Neural cell (in vitro differentiated cells): ENCODE measurements at regions not wholly inside any gene's neighbourhood (a gene's known extent, or its start where the extent isn't known, plus 50 kb on each side); places are given as distances from the start of the nearest gene placed in this dataset.

Experiments used
- H2AFZ ChIP-seq: fragments of 200-600, 300-800 bp; sonication (generic), shearing (Covaris generic); 2 replicates; pipeline ENCODE4 v1.6.0; 2014; ENCODE audit warnings: low read depth, mild to moderate bottlenecking, antibody characterized with exemption, low read length, moderate library complexity
- H3F3A ChIP-seq: fragments of 200-600 bp; shearing (Covaris generic); 2 replicates; pipeline ENCODE4 v1.6.1; 2016; ENCODE audit warnings: mild to moderate bottlenecking, moderate library complexity, mixed read lengths, antibody characterized with exemption, low read length; ENCODE audit not compliant: insufficient read depth, poor library complexity, severe bottlenecking
- H3K27ac ChIP-seq: fragments of 200-600, 300-800 bp; sonication (generic), shearing (Covaris generic); 2 replicates; pipeline ENCODE4 v1.5.1; 2014; ENCODE audit warnings: mild to moderate bottlenecking, low read length, moderate library complexity
- H3K27me3 ChIP-seq: fragments of 300-800, 200-600 bp; sonication (generic), shearing (Covaris generic); 2 replicates; pipeline ENCODE4 v1.6.0; 2014; ENCODE audit warnings: mild to moderate bottlenecking, low read depth, low read length, moderate library complexity; ENCODE audit not compliant: insufficient read depth
- H3K36me3 ChIP-seq: fragments of 300-800, 200-600 bp; sonication (generic), shearing (Covaris generic); 2 replicates; pipeline ENCODE4 v1.5.1; 2014; ENCODE audit warnings: mild to moderate bottlenecking, antibody characterized with exemption, low read length, moderate library complexity; ENCODE audit not compliant: insufficient read depth
- H3K4me2 ChIP-seq: fragments of 300-800, 200-600 bp; sonication (generic), shearing (Covaris generic); 2 replicates; pipeline ENCODE4 v1.6.0; 2014; ENCODE audit warnings: mild to moderate bottlenecking, low read length
- H3K4me3 ChIP-seq: fragments of 300-800, 200-600 bp; sonication (generic), shearing (Covaris generic); 2 replicates; pipeline ENCODE4 v1.5.1; 2014; ENCODE audit warnings: mild to moderate bottlenecking, low read length, moderate library complexity
- H3K79me2 ChIP-seq: fragments of 200-600 bp; shearing (Covaris generic); replicated peaks from 2 replicates; pipeline ENCODE4 v1.6.0; 2014; ENCODE audit warnings: mild to moderate bottlenecking, low read length, moderate library complexity; ENCODE audit not compliant: insufficient read depth
- H3K9ac ChIP-seq: fragments of 300-800, 200-600 bp; sonication (generic), shearing (Covaris generic); 2 replicates; pipeline ENCODE4 v1.6.1; 2016; ENCODE audit warnings: mild to moderate bottlenecking, low read length, mixed read lengths
- H3K9me2 ChIP-seq: fragments of 200-600 bp; shearing (Covaris generic); 2 replicates; pipeline ENCODE4 v1.6.1; 2016; ENCODE audit warnings: mild to moderate bottlenecking, low read length, mixed read lengths; ENCODE audit not compliant: insufficient read depth
- H3K9me3 ChIP-seq: fragments of 200-600, 300-800 bp; sonication (generic), shearing (Covaris generic); 2 replicates; pipeline ENCODE4 v1.6.1; 2016; ENCODE audit warnings: mild to moderate bottlenecking, mixed run types, low read length, moderate library complexity, mixed read lengths
- H4K20me1 ChIP-seq: fragments of 200-600 bp; shearing (Covaris generic); 2 replicates; pipeline ENCODE4 v1.6.1; 2016; ENCODE audit warnings: mild to moderate bottlenecking, mixed run types; ENCODE audit not compliant: insufficient read depth
- EP300 ChIP-seq: fragments of 450-650 bp; conservative IDR thresholded peaks from 2 replicates; pipeline ENCODE4 v1.6.1; 2014; ENCODE audit warnings: antibody characterized with exemption, mild to moderate bottlenecking, moderate library complexity; ENCODE audit not compliant: poor library complexity, severe bottlenecking
- EZH2 ChIP-seq: fragments of 200-600, 300-800 bp; shearing (Covaris generic), sonication (generic); IDR thresholded peaks from 2 replicates; pipeline ENCODE4 v1.6.1; 2014; ENCODE audit warnings: antibody characterized with exemption, low read length, borderline replicate concordance, mild to moderate bottlenecking; ENCODE audit not compliant: insufficient read depth, poor library complexity, severe bottlenecking
- MXI1 ChIP-seq: fragments of 450-650 bp; conservative IDR thresholded peaks from 2 replicates; pipeline ENCODE4 v1.6.1; 2014; ENCODE audit warnings: antibody characterized with exemption, mild to moderate bottlenecking; ENCODE audit not compliant: poor library complexity, severe bottlenecking
- POLR2AphosphoS5 ChIP-seq: IDR thresholded peaks from 2 replicates; pipeline ENCODE4 v1.6.1; 2012
- RAD21 ChIP-seq: fragments of 450-650 bp; conservative IDR thresholded peaks from 2 replicates; pipeline ENCODE4 v1.6.1; 2014; ENCODE audit warnings: antibody characterized with exemption, mild to moderate bottlenecking, moderate library complexity
- SMC3 ChIP-seq: fragments of 450-650 bp; conservative IDR thresholded peaks from 2 replicates; pipeline ENCODE4 v1.6.1; 2014; ENCODE audit warnings: antibody characterized with exemption, mild to moderate bottlenecking, moderate library complexity; ENCODE audit not compliant: poor library complexity
- TAF1 ChIP-seq: IDR thresholded peaks from 2 replicates; pipeline ENCODE4 v1.6.1; 2012; ENCODE audit warnings: low read depth
- TF ChIP-seq, protein P1 (sequence below): fragments of 450-650 bp; IDR thresholded peaks from 2 replicates; pipeline ENCODE4 v1.5.1; 2014; ENCODE audit warnings: antibody characterized with exemption, mild to moderate bottlenecking, moderate library complexity; ENCODE audit not compliant: poor library complexity, severe bottlenecking
- TF ChIP-seq, protein P2 (sequence below): IDR thresholded peaks from 2 replicates; pipeline ENCODE4 v1.6.1; 2012; ENCODE audit warnings: borderline replicate concordance

DNA sequence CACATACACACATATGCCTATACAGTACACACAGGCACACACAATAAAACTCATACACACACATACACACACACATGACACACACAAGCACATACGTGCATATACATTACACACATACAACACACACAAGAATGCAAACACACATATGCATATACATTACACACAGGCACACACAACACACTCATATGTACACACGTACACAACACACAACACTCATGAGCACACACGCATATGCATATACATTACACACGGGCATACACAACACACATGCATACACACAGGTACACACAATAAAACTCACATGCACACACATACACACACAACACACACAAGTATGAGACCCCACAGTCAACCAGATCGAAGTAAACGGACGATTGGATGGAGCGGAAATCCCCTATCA, 238.2 kb downstream of the ERMARD start:
- no peaks in the 10 kb centered on the region for H4K20me1 ChIP-seq
- no peak overlapping the region for H2AFZ ChIP-seq
- no peak overlapping the region for H3K4me3 ChIP-seq
- H3K79me2 ChIP-seq: no peaks in the 10 kb centered on the region
- no peaks in the 10 kb centered on the region for H3F3A ChIP-seq
- H3K9ac ChIP-seq: no peak overlapping the region
- TF ChIP-seq, protein P1, sequence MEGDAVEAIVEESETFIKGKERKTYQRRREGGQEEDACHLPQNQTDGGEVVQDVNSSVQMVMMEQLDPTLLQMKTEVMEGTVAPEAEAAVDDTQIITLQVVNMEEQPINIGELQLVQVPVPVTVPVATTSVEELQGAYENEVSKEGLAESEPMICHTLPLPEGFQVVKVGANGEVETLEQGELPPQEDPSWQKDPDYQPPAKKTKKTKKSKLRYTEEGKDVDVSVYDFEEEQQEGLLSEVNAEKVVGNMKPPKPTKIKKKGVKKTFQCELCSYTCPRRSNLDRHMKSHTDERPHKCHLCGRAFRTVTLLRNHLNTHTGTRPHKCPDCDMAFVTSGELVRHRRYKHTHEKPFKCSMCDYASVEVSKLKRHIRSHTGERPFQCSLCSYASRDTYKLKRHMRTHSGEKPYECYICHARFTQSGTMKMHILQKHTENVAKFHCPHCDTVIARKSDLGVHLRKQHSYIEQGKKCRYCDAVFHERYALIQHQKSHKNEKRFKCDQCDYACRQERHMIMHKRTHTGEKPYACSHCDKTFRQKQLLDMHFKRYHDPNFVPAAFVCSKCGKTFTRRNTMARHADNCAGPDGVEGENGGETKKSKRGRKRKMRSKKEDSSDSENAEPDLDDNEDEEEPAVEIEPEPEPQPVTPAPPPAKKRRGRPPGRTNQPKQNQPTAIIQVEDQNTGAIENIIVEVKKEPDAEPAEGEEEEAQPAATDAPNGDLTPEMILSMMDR: no peak
- TF ChIP-seq TAF1: no peak
- TF ChIP-seq SMC3: no peak
- no peak for TF ChIP-seq RAD21
- TF ChIP-seq EZH2: no peak
- TF ChIP-seq MXI1: no peak
- TF ChIP-seq, protein P2, sequence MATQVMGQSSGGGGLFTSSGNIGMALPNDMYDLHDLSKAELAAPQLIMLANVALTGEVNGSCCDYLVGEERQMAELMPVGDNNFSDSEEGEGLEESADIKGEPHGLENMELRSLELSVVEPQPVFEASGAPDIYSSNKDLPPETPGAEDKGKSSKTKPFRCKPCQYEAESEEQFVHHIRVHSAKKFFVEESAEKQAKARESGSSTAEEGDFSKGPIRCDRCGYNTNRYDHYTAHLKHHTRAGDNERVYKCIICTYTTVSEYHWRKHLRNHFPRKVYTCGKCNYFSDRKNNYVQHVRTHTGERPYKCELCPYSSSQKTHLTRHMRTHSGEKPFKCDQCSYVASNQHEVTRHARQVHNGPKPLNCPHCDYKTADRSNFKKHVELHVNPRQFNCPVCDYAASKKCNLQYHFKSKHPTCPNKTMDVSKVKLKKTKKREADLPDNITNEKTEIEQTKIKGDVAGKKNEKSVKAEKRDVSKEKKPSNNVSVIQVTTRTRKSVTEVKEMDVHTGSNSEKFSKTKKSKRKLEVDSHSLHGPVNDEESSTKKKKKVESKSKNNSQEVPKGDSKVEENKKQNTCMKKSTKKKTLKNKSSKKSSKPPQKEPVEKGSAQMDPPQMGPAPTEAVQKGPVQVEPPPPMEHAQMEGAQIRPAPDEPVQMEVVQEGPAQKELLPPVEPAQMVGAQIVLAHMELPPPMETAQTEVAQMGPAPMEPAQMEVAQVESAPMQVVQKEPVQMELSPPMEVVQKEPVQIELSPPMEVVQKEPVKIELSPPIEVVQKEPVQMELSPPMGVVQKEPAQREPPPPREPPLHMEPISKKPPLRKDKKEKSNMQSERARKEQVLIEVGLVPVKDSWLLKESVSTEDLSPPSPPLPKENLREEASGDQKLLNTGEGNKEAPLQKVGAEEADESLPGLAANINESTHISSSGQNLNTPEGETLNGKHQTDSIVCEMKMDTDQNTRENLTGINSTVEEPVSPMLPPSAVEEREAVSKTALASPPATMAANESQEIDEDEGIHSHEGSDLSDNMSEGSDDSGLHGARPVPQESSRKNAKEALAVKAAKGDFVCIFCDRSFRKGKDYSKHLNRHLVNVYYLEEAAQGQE: no peak
- no peak for TF ChIP-seq POLR2AphosphoS5
- TF ChIP-seq EP300: no peak
- H3K27ac ChIP-seq: no peak overlapping the region
- no peaks in the 10 kb centered on the region for H3K27me3 ChIP-seq
- no peaks in the 10 kb centered on the region for H3K9me2 ChIP-seq
- no peaks in the 10 kb centered on the region for H3K36me3 ChIP-seq
- no peak overlapping the region for H3K4me2 ChIP-seq
- H3K9me3 ChIP-seq: no peaks in the 10 kb centered on the region

DNA sequence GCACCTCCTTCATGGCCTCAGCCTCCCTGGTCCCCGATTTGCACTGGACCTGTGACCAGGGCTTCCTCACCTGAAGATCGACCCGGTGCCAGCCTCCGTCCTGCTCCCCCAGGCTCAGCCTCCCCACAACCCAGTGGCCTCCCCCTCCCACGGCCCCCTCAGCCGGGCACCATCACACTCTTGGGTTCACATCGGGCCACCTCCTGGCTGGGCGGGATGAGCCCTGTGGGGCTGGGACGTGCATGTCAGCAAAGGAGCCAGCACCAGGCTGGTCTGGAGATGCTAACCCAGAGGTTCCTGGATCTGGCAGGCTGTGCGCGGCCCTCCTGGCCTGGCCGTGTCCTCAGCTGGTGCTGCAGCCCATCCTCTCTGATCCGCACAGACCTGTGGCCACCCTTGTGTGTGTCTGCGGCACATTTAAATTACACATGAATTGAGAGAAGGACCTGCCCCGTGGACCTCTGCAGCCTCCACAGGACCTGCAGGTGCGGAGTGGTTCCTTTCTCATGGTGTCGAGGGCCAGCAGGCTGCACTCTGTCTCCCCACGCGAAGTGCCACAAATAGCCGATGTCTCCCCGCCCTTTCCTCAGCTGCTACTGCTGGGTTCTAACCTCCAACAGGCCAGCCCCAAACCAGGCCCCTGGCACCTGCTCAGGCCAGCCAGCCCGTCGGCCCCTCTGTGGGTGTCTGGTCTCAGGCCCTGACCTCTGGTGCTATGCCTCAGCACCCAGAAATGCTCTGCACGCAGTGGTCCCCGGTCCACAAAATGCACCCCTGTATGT, 237.5 kb downstream of the ERMARD start:
- no peaks in the 10 kb centered on the region for H3K9me2 ChIP-seq
- H3K79me2 ChIP-seq: no peaks in the 10 kb centered on the region
- H3K4me2 ChIP-seq: no peak overlapping the region
- no peak overlapping the region for H3K9ac ChIP-seq
- no peak overlapping the region for H2AFZ ChIP-seq
- H3K27ac ChIP-seq: no peak overlapping the region
- H3K4me3 ChIP-seq: no peak overlapping the region
- no peaks in the 10 kb centered on the region for H3K36me3 ChIP-seq
- TF ChIP-seq POLR2AphosphoS5 (no peak), EZH2 (no peak), RAD21 (no peak), EP300 (no peak), TAF1 (no peak), MXI1 (no peak), SMC3 (no peak)
- TF ChIP-seq, protein P2: no peak
- TF ChIP-seq, protein P1: no peak
- H4K20me1 ChIP-seq: no peaks in the 10 kb centered on the region
- no peaks in the 10 kb centered on the region for H3F3A ChIP-seq
- H3K27me3 ChIP-seq: no peaks in the 10 kb centered on the region
- H3K9me3 ChIP-seq: no peaks in the 10 kb centered on the region
